GM18867 (cell line): ENCODE measurements at regions not wholly inside any gene's neighbourhood (a gene's known extent, or its start where the extent isn't known, plus 50 kb on each side); places are given as distances from the start of the nearest gene placed in this dataset.

Source experiments
- ATAC-seq: cut with Tn5 transposase; IDR thresholded peaks from one replicate; pipeline ENCODE4 v1.9.1; 2021; ENCODE audit warnings: mild to moderate bottlenecking, moderate library complexity; ENCODE audit not compliant: unreplicated experiment

- ATAC-seq, result no peak
These were observed 528.4 kb upstream of the RGS18 start for GRCh38 chr1:191629836-191630235.

GRCh38 chr1:191634801-191635508, 523.3 kb upstream of the RGS18 start:
- no peak for ATAC-seq

- ATAC-seq, result no peak
These were observed 521.9 kb upstream of the RGS18 start for GRCh38 chr1:191636345-191636744.

GRCh38 chr1:191641420-191642260, 516.6 kb upstream of the RGS18 start:
- ATAC-seq, result no peak

GRCh38 chr1:191643060-191643459, 515.2 kb upstream of the RGS18 start:
- no peak for ATAC-seq

GRCh38 chr1:191648939-191649338, 509.3 kb upstream of the RGS18 start:
- ATAC-seq, result no peak

GRCh38 chr1:191662051-191662450, 496.2 kb upstream of the RGS18 start:
- ATAC-seq, result no peak

- ATAC-seq, result no peak
These were observed 495.5 kb upstream of the RGS18 start for GRCh38 chr1:191662746-191663145.

- ATAC-seq, result peak; percentile 59
These were observed 489.7 kb upstream of the RGS18 start for GRCh38 chr1:191668525-191668924.

- ATAC-seq, result no peak
These were observed 488.6 kb upstream of the RGS18 start for GRCh38 chr1:191669629-191670028.

GRCh38 chr1:191671236-191671635, 487.0 kb upstream of the RGS18 start:
- no peak for ATAC-seq

- ATAC-seq, result no peak
These were observed 483.6 kb upstream of the RGS18 start for GRCh38 chr1:191674626-191675179.

- ATAC-seq, result no peak
These were observed 482.1 kb upstream of the RGS18 start for GRCh38 chr1:191675856-191676783.

GRCh38 chr1:191685669-191686068, 472.6 kb upstream of the RGS18 start:
- no peak for ATAC-seq

- ATAC-seq, result no peak
These were observed 470.5 kb upstream of the RGS18 start for GRCh38 chr1:191687721-191688120.

- no peak for ATAC-seq
These were observed 467.3 kb upstream of the RGS18 start for GRCh38 chr1:191690931-191691330.

- no peak for ATAC-seq
These were observed 464.5 kb upstream of the RGS18 start for GRCh38 chr1:191693797-191694196.

- ATAC-seq, result peak; percentile 94
These were observed 462.4 kb upstream of the RGS18 start for GRCh38 chr1:191695865-191696264.

- no peak for ATAC-seq
These were observed 461.9 kb upstream of the RGS18 start for GRCh38 chr1:191696354-191696753.

GRCh38 chr1:191697556-191697955, 460.7 kb upstream of the RGS18 start:
- ATAC-seq, result no peak

- no peak for ATAC-seq
These were observed 460.0 kb upstream of the RGS18 start for GRCh38 chr1:191698246-191698645.
